GM23338 (cell line): ENCODE measurements at regions not wholly inside any gene's neighbourhood (a gene's known extent, or its start where the extent isn't known, plus 50 kb on each side); places are given as distances from the start of the nearest gene placed in this dataset.

Source experiments
- ATAC-seq: fragments of 200-7000 bp; cut with Tn5 transposase; 3 replicates; pipeline ENCODE4 v1.9.1; 2020
- DNase-seq: peaks from one replicate; pipeline ENCODE4 v3.0.0-alpha.2; 2015; ENCODE audit warnings: low spot score
- H2AFZ ChIP-seq: fragments of 200-600 bp; sonication (generic); 2 replicates; pipeline ENCODE4 v1.8.0; 2016; ENCODE audit warnings: antibody characterized with exemption, mild to moderate bottlenecking, moderate library complexity
- H3F3A ChIP-seq: fragments of 200-600 bp; sonication (generic); replicated peaks from 2 replicates; pipeline ENCODE4 v1.8.0; 2017; ENCODE audit warnings: antibody characterized with exemption, mixed run types, low read depth
- H3K27ac ChIP-seq: fragments of 200-600 bp; sonication (generic); 2 replicates; pipeline ENCODE4 v1.6.1; 2016; ENCODE audit warnings: low read depth
- H3K27me3 ChIP-seq: fragments of 200-600 bp; sonication (generic); 2 replicates; pipeline ENCODE4 v1.8.0; 2016; ENCODE audit warnings: mild to moderate bottlenecking, mixed run types, moderate library complexity; ENCODE audit not compliant: insufficient read depth
- H3K36me3 ChIP-seq: fragments of 200-600 bp; sonication (generic); 2 replicates; pipeline ENCODE4 v1.8.0; 2016; ENCODE audit warnings: mild to moderate bottlenecking; ENCODE audit not compliant: insufficient read depth
- H3K4me1 ChIP-seq: fragments of 200-600 bp; sonication (generic); 2 replicates; pipeline ENCODE4 v1.8.0; 2016; ENCODE audit warnings: mild to moderate bottlenecking, moderate library complexity; ENCODE audit not compliant: insufficient read depth
- H3K4me2 ChIP-seq: fragments of 200-600 bp; sonication (generic); 2 replicates; pipeline ENCODE4 v1.7.1; 2017; ENCODE audit warnings: mixed run types
- H3K4me3 ChIP-seq: fragments of 200-600 bp; sonication (generic); 2 replicates; pipeline ENCODE4 v1.6.1; 2016; ENCODE audit warnings: mixed run types
- H3K79me2 ChIP-seq: fragments of 200-600 bp; sonication (generic); replicated peaks from 2 replicates; pipeline ENCODE4 v1.8.0; 2017; ENCODE audit warnings: mild to moderate bottlenecking; ENCODE audit not compliant: insufficient read depth
- H3K9me2 ChIP-seq: fragments of 200-600 bp; sonication (generic); 2 replicates; pipeline ENCODE4 v1.8.0; 2017; ENCODE audit not compliant: insufficient read depth
- H4K20me1 ChIP-seq: fragments of 200-600 bp; sonication (generic); replicated peaks from 2 replicates; pipeline ENCODE4 v1.8.0; 2017; ENCODE audit warnings: mild to moderate bottlenecking; ENCODE audit not compliant: insufficient read depth
- H3K27ac Mint-ChIP-seq: 2 replicates; pipeline ENCODE4 v1.8.0; 2020; ENCODE audit warnings: inconsistent platforms, mild to moderate bottlenecking, moderate library complexity, mixed read lengths
- H3K27me3 Mint-ChIP-seq: 3 replicates; pipeline ENCODE4 v1.8.0; 2022; ENCODE audit warnings: low read depth, mild to moderate bottlenecking, moderate library complexity, mixed read lengths, inconsistent platforms; ENCODE audit not compliant: insufficient read depth, poor library complexity
- H3K36me3 Mint-ChIP-seq: 3 replicates; pipeline ENCODE4 v1.8.0; 2021; ENCODE audit warnings: low read depth, mild to moderate bottlenecking, inconsistent platforms, moderate library complexity, mixed read lengths
- H3K4me1 Mint-ChIP-seq: 3 replicates; pipeline ENCODE4 v1.8.0; 2020; ENCODE audit warnings: mild to moderate bottlenecking, inconsistent platforms, mixed read lengths
- H3K4me3 Mint-ChIP-seq: 3 replicates; pipeline ENCODE4 v1.8.0; 2021; ENCODE audit warnings: moderate library complexity, mild to moderate bottlenecking, inconsistent platforms, mixed read lengths
- H3K9me3 Mint-ChIP-seq: 3 replicates; pipeline ENCODE4 v1.8.0; 2020; ENCODE audit warnings: moderate library complexity, mild to moderate bottlenecking, inconsistent platforms, mixed read lengths
- CREB1 ChIP-seq: fragments of 250-450 bp; sonication (Bioruptor Pico); IDR thresholded peaks from 2 replicates; pipeline ENCODE4 v1.5.0; 2020; ENCODE audit warnings: low read depth, mild to moderate bottlenecking, moderate library complexity
- EZH2 ChIP-seq: fragments of 200-600 bp; sonication (generic); IDR thresholded peaks from one replicate; pipeline ENCODE4 v1.8.0; 2017; ENCODE audit warnings: antibody characterized with exemption, mild to moderate bottlenecking, low read depth; ENCODE audit not compliant: unreplicated experiment
- EZH2phosphoT487 ChIP-seq: fragments of 200-600 bp; sonication (generic); IDR thresholded peaks from one replicate; pipeline ENCODE4 v1.8.1; 2018; ENCODE audit warnings: antibody characterized with exemption; ENCODE audit not compliant: unreplicated experiment
- JUNB ChIP-seq: IDR thresholded peaks from one replicate; pipeline ENCODE4 v1.6.1; 2016; ENCODE audit warnings: antibody characterized with exemption; ENCODE audit not compliant: unreplicated experiment
- NANOG ChIP-seq: IDR thresholded peaks from 2 replicates; pipeline ENCODE4 v1.6.1; 2016; ENCODE audit warnings: antibody characterized with exemption, borderline replicate concordance
- POLR2AphosphoS5 ChIP-seq: IDR thresholded peaks from 2 replicates; pipeline ENCODE4 v1.6.1; 2016; ENCODE audit warnings: antibody characterized with exemption, low read depth
- STAT1 ChIP-seq: IDR thresholded peaks from one replicate; pipeline ENCODE4 v1.6.1; 2016; ENCODE audit warnings: antibody characterized with exemption; ENCODE audit not compliant: unreplicated experiment
- ZNF114 ChIP-seq: fragments of 250-450 bp; sonication (Bioruptor Pico); IDR thresholded peaks from 2 replicates; pipeline ENCODE4 v1.5.0; 2020; ENCODE audit warnings: mild to moderate bottlenecking, moderate library complexity
- ZNF331 ChIP-seq: fragments of 250-450 bp; sonication (Bioruptor Pico); IDR thresholded peaks from 2 replicates; pipeline ENCODE4 v1.5.0; 2020; ENCODE audit warnings: low read depth, mild to moderate bottlenecking, moderate library complexity
- TF ChIP-seq, protein P1 (sequence below): IDR thresholded peaks from 2 replicates; pipeline ENCODE4 v1.6.1; 2016; ENCODE audit warnings: antibody characterized with exemption
- TF ChIP-seq, protein P2 (sequence below), 2 experiments: fragments of 200-600 bp in 1 of 2; sonication (generic) in 1 of 2; conservative IDR thresholded peaks; 2 replicates each; pipeline versions ENCODE4 v1.5.1 to v1.6.1; 2016 to 2017; ENCODE audit warnings: antibody characterized with exemption in 2 of 2, low read depth in 2 of 2, mild to moderate bottlenecking in 2 of 2, moderate library complexity in 1 of 2
- TF ChIP-seq, protein P3 (sequence below): fragments of 250-450 bp; sonication (Bioruptor Pico); IDR thresholded peaks from 2 replicates; pipeline ENCODE4 v1.5.0; 2020; ENCODE audit warnings: mild to moderate bottlenecking, moderate library complexity
- TF ChIP-seq, protein P4 (sequence below): IDR thresholded peaks from one replicate; pipeline ENCODE4 v1.6.1; 2018; ENCODE audit warnings: antibody characterized with exemption; ENCODE audit not compliant: unreplicated experiment

- Mint-ChIP-seq H3K4me3 (no peak overlapping the region), H3K27me3 (no peaks in the 10 kb centered on the region), H3K27ac (no peak overlapping the region), H3K4me1 (no peaks in the 10 kb centered on the region; the same call in 2 of the 3 replicates), H3K36me3 (peaks cover 7% of the 10 kb centered on the region; the same call in 2 of the 3 replicates), H3K9me3 (peaks cover 8% of the 10 kb centered on the region)
- Histone ChIP-seq H2AFZ (no peak overlapping the region), H3K27me3 (no peaks in the 10 kb centered on the region), H3K4me3 (no peak overlapping the region), H3K36me3 (peaks cover 4% of the 10 kb centered on the region; the same call in 1 of the 2 replicates), H3F3A (no peaks in the 10 kb centered on the region), H3K4me2 (no peak overlapping the region), H3K79me2 (no peaks in the 10 kb centered on the region), H3K9me2 (0 out of 2 replicates have a peak, but pooled peaks cover 3% of the 10 kb centered on the region), H3K27ac (no peak overlapping the region), H3K4me1 (no peaks in the 10 kb centered on the region), H4K20me1 (no peaks in the 10 kb centered on the region)
- ATAC-seq: no peak
- TF ChIP-seq, protein P1, sequence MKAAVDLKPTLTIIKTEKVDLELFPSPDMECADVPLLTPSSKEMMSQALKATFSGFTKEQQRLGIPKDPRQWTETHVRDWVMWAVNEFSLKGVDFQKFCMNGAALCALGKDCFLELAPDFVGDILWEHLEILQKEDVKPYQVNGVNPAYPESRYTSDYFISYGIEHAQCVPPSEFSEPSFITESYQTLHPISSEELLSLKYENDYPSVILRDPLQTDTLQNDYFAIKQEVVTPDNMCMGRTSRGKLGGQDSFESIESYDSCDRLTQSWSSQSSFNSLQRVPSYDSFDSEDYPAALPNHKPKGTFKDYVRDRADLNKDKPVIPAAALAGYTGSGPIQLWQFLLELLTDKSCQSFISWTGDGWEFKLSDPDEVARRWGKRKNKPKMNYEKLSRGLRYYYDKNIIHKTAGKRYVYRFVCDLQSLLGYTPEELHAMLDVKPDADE: no peak
- TF ChIP-seq, protein P2, sequence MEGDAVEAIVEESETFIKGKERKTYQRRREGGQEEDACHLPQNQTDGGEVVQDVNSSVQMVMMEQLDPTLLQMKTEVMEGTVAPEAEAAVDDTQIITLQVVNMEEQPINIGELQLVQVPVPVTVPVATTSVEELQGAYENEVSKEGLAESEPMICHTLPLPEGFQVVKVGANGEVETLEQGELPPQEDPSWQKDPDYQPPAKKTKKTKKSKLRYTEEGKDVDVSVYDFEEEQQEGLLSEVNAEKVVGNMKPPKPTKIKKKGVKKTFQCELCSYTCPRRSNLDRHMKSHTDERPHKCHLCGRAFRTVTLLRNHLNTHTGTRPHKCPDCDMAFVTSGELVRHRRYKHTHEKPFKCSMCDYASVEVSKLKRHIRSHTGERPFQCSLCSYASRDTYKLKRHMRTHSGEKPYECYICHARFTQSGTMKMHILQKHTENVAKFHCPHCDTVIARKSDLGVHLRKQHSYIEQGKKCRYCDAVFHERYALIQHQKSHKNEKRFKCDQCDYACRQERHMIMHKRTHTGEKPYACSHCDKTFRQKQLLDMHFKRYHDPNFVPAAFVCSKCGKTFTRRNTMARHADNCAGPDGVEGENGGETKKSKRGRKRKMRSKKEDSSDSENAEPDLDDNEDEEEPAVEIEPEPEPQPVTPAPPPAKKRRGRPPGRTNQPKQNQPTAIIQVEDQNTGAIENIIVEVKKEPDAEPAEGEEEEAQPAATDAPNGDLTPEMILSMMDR (conservative IDR thresholded peaks at IDR 0.05; ENCODE audit: low read depth in 2 of 2): no peak
- TF ChIP-seq, protein P3, sequence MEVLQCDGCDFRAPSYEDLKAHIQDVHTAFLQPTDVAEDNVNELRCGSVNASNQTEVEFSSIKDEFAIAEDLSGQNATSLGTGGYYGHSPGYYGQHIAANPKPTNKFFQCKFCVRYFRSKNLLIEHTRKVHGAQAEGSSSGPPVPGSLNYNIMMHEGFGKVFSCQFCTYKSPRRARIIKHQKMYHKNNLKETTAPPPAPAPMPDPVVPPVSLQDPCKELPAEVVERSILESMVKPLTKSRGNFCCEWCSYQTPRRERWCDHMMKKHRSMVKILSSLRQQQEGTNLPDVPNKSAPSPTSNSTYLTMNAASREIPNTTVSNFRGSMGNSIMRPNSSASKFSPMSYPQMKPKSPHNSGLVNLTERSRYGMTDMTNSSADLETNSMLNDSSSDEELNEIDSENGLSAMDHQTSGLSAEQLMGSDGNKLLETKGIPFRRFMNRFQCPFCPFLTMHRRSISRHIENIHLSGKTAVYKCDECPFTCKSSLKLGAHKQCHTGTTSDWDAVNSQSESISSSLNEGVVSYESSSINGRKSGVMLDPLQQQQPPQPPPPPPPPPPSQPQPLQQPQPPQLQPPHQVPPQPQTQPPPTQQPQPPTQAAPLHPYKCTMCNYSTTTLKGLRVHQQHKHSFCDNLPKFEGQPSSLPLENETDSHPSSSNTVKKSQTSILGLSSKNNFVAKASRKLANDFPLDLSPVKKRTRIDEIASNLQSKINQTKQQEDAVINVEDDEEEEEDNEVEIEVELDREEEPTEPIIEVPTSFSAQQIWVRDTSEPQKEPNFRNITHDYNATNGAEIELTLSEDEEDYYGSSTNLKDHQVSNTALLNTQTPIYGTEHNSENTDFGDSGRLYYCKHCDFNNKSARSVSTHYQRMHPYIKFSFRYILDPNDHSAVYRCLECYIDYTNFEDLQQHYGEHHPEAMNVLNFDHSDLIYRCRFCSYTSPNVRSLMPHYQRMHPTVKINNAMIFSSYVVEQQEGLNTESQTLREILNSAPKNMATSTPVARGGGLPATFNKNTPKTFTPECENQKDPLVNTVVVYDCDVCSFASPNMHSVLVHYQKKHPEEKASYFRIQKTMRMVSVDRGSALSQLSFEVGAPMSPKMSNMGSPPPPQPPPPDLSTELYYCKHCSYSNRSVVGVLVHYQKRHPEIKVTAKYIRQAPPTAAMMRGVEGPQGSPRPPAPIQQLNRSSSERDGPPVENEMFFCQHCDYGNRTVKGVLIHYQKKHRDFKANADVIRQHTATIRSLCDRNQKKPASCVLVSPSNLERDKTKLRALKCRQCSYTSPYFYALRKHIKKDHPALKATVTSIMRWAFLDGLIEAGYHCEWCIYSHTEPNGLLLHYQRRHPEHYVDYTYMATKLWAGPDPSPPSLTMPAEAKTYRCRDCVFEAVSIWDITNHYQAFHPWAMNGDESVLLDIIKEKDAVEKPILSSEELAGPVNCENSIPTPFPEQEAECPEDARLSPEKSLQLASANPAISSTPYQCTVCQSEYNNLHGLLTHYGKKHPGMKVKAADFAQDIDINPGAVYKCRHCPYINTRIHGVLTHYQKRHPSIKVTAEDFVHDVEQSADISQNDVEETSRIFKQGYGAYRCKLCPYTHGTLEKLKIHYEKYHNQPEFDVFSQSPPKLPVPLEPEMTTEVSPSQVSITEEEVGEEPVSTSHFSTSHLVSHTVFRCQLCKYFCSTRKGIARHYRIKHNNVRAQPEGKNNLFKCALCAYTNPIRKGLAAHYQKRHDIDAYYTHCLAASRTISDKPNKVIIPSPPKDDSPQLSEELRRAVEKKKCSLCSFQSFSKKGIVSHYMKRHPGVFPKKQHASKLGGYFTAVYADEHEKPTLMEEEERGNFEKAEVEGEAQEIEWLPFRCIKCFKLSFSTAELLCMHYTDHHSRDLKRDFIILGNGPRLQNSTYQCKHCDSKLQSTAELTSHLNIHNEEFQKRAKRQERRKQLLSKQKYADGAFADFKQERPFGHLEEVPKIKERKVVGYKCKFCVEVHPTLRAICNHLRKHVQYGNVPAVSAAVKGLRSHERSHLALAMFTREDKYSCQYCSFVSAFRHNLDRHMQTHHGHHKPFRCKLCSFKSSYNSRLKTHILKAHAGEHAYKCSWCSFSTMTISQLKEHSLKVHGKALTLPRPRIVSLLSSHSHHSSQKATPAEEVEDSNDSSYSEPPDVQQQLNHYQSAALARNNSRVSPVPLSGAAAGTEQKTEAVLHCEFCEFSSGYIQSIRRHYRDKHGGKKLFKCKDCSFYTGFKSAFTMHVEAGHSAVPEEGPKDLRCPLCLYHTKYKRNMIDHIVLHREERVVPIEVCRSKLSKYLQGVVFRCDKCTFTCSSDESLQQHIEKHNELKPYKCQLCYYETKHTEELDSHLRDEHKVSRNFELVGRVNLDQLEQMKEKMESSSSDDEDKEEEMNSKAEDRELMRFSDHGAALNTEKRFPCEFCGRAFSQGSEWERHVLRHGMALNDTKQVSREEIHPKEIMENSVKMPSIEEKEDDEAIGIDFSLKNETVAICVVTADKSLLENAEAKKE (CRISPR knock-in tag): no peak
- TF ChIP-seq STAT1 (no peak), EZH2phosphoT487 (no peak), ZNF114 (no peak), JUNB (no peak), NANOG (no peak), EZH2 (no peak), CREB1 (CRISPR knock-in tag) (no peak), ZNF331 (no peak), POLR2AphosphoS5 (no peak)
- TF ChIP-seq, protein P4, sequence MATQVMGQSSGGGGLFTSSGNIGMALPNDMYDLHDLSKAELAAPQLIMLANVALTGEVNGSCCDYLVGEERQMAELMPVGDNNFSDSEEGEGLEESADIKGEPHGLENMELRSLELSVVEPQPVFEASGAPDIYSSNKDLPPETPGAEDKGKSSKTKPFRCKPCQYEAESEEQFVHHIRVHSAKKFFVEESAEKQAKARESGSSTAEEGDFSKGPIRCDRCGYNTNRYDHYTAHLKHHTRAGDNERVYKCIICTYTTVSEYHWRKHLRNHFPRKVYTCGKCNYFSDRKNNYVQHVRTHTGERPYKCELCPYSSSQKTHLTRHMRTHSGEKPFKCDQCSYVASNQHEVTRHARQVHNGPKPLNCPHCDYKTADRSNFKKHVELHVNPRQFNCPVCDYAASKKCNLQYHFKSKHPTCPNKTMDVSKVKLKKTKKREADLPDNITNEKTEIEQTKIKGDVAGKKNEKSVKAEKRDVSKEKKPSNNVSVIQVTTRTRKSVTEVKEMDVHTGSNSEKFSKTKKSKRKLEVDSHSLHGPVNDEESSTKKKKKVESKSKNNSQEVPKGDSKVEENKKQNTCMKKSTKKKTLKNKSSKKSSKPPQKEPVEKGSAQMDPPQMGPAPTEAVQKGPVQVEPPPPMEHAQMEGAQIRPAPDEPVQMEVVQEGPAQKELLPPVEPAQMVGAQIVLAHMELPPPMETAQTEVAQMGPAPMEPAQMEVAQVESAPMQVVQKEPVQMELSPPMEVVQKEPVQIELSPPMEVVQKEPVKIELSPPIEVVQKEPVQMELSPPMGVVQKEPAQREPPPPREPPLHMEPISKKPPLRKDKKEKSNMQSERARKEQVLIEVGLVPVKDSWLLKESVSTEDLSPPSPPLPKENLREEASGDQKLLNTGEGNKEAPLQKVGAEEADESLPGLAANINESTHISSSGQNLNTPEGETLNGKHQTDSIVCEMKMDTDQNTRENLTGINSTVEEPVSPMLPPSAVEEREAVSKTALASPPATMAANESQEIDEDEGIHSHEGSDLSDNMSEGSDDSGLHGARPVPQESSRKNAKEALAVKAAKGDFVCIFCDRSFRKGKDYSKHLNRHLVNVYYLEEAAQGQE: no peak
- DNase-seq: no peak
These were observed 129.5 kb downstream of the PCDH10 start for GRCh38 chr4:133278591-133278990.
